Prostate gland (tissue), 2 donors: ENCODE measurements at regions not wholly inside any gene's neighbourhood (a gene's known extent, or its start where the extent isn't known, plus 50 kb on each side); places are given as distances from the start of the nearest gene placed in this dataset.

Experiments
- DNase-seq: peaks from one replicate; pipeline ENCODE4 v3.0.0-alpha.2; 2019; ENCODE audit warnings: low spot score
- H3K27ac ChIP-seq, 2 donors: fragments of 200-600 bp; sonication (generic); 2 replicates each; pipeline ENCODE4 v1.5.1; 2017 to 2019
- H3K27me3 ChIP-seq: fragments of 200-600 bp; sonication (generic); replicated peaks from 2 replicates; pipeline ENCODE4 v1.5.1; 2019; ENCODE audit not compliant: insufficient read depth
- H3K36me3 ChIP-seq, 2 donors: fragments of 200-600 bp; sonication (generic); 1 replicate in 1 of 2; 2 replicates in 1 of 2; pipeline versions ENCODE4 v1.5.1 to v1.8.1; 2017 to 2019
- H3K4me1 ChIP-seq: fragments of 200-600 bp; sonication (generic); replicated peaks from 2 replicates; pipeline ENCODE4 v1.5.1; 2019
- H3K4me3 ChIP-seq, 2 donors: fragments of 200-600 bp; sonication (generic); 2 replicates each; pipeline ENCODE4 v1.5.1; 2017 to 2019
- H3K9me3 ChIP-seq: fragments of 200-600 bp; sonication (generic); 2 replicates; pipeline ENCODE4 v1.5.1; 2017
- POLR2A ChIP-seq: fragments of 450-650 bp; IDR thresholded peaks from one replicate; pipeline ENCODE4 v1.6.1; 2016; ENCODE audit warnings: antibody characterized with exemption, mild to moderate bottlenecking
- POLR2AphosphoS5 ChIP-seq: sonication (generic); formaldehyde crosslinking; IDR thresholded peaks from one replicate; pipeline ENCODE4 v1.6.1; 2017; ENCODE audit warnings: antibody characterized with exemption
- WGBS: methylation state at CpG from one replicate; pipeline ENCODE4 v1.1.5; 2018; 5-methylcytosine and 5-hydroxymethylcytosine counted together
- intact Hi-C: fragments of 100-400 bp; cut with DNase I; formaldehyde crosslinking; loops from one replicate; pipeline ENCODE4 v1.14.2; 2022
- TF ChIP-seq, protein P1 (sequence below), 4 experiments: fragments of 200-600 bp in 2 of 4; fragments of 450-650 bp in 2 of 4; sonication (generic) in 2 of 4; IDR thresholded peaks; 1 replicate in 3 of 4; 2 replicates in 1 of 4; pipeline ENCODE4 v1.5.1; 2016 to 2019; ENCODE audit warnings: antibody characterized with exemption in 4 of 4, mild to moderate bottlenecking in 2 of 4, moderate library complexity in 2 of 4

DNA sequence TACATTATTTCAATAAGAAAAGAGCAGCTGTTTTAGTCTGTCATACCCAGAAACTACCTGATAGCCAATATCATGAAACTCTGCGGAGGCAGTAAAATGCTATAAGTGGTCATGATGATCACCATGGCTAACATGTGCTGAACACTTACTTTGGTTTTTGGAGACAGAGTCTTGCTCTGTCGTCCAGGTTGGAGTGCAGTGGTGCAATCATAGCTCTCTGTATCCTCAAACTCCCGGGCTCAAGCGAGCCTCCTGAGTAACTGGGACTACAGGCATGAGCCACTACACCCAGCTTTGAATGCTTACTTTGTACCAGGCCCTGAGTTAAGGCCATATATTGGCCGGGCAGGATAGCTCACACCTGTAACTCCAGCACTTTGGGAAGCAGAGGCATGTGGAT, 101.2 kb upstream of the DHX40 start:
- no peaks in the 10 kb centered on the region for H3K27me3 ChIP-seq
- H3K9me3 ChIP-seq: no peaks in the 10 kb centered on the region
- H3K36me3 ChIP-seq: no peaks in the 10 kb centered on the region
- H3K4me1 ChIP-seq: no peaks in the 10 kb centered on the region
- WGBS: 93% methylated on average over 5 of the region's 5 CpGs
- TF ChIP-seq POLR2AphosphoS5 (no peak), POLR2A (no peak)
- TF ChIP-seq, protein P1, sequence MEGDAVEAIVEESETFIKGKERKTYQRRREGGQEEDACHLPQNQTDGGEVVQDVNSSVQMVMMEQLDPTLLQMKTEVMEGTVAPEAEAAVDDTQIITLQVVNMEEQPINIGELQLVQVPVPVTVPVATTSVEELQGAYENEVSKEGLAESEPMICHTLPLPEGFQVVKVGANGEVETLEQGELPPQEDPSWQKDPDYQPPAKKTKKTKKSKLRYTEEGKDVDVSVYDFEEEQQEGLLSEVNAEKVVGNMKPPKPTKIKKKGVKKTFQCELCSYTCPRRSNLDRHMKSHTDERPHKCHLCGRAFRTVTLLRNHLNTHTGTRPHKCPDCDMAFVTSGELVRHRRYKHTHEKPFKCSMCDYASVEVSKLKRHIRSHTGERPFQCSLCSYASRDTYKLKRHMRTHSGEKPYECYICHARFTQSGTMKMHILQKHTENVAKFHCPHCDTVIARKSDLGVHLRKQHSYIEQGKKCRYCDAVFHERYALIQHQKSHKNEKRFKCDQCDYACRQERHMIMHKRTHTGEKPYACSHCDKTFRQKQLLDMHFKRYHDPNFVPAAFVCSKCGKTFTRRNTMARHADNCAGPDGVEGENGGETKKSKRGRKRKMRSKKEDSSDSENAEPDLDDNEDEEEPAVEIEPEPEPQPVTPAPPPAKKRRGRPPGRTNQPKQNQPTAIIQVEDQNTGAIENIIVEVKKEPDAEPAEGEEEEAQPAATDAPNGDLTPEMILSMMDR (IDR thresholded peaks at IDR 0.05): no peak
- DNase-seq: no peak
- no peak overlapping the region for H3K4me3 ChIP-seq
- intact Hi-C loops: no loop called here
- no peak overlapping the region for H3K27ac ChIP-seq

DNA sequence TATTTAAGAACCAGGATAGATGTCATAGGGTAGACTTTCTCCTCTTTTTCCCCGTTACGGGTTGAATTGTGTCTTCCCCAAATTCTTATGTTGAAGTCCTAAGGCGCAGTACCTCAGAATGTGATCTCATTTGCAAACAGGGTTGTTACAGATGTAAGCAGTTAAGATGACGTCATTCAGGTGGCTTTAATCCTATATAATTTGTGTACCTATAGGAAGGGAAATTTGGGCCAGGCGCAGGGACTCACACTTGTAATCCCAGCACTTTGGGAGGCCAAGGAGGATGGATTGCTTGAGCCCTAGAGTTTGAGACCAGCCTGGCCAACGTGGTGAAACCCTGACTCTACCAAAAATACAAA, 99.5 kb upstream of the DHX40 start:
- no peak for DNase-seq
- Histone ChIP-seq H3K36me3 (no peaks in the 10 kb centered on the region), H3K9me3 (no peaks in the 10 kb centered on the region), H3K4me1 (no peaks in the 10 kb centered on the region), H3K27ac (no peak overlapping the region), H3K27me3 (no peaks in the 10 kb centered on the region), H3K4me3 (no peak overlapping the region)
- intact Hi-C loops: no loop called here
- 85% methylated on average over 6 of the region's 6 CpGs for WGBS
- TF ChIP-seq POLR2A (no peak), POLR2AphosphoS5 (no peak)
- TF ChIP-seq, protein P1 (IDR thresholded peaks at IDR 0.05): no peak

DNA sequence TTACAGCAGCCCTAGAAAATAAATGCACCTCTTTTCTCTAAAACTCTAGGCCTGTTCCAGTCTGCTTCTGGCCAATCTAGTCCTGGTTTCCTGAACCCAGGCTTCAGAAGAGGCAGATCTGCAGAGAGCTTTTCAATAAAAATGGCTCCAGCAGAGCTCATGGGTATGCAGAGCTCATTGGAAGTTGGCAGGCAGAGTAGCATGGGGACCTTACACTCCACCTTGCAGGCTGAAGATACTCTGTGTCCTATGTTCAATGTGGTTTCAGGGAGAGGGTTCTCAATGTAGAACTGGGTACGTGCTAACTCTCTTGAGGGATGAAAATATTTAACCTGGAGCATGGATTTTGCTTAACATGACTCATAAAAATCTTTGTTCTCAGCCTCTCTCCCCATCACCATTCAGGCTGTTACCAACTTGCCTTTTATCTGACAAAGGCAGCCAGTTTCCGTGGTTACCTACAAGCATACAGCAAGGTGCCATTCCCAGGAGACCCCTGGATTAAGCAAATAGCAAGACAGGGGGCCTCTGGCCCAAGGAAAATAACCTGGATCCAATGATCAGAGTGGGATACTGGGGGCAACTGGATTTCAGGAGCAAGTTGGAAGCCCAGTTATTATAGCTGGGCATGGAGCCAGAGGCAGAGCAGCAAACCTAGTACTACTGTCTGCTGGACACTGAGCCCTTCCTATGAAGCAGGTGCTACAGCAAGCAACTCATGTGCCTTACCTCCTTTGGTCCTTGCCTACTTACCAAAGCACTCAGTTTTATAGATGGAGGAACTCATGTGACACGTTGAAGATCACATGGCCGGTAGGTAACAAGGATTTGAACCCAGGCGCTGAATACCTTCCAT, 98.2 kb upstream of the DHX40 start:
- no peak for DNase-seq
- no peak for TF ChIP-seq POLR2AphosphoS5
- TF ChIP-seq POLR2A: no peak
- TF ChIP-seq, protein P1 (IDR thresholded peaks at IDR 0.05): no peak
- Histone ChIP-seq H3K36me3 (no peaks in the 10 kb centered on the region), H3K27ac (no peak overlapping the region), H3K9me3 (no peaks in the 10 kb centered on the region), H3K27me3 (no peaks in the 10 kb centered on the region), H3K4me3 (no peak overlapping the region), H3K4me1 (no peaks in the 10 kb centered on the region)
- intact Hi-C loops: no loop called here
- WGBS: 82% methylated on average over 5 of the region's 5 CpGs

DNA sequence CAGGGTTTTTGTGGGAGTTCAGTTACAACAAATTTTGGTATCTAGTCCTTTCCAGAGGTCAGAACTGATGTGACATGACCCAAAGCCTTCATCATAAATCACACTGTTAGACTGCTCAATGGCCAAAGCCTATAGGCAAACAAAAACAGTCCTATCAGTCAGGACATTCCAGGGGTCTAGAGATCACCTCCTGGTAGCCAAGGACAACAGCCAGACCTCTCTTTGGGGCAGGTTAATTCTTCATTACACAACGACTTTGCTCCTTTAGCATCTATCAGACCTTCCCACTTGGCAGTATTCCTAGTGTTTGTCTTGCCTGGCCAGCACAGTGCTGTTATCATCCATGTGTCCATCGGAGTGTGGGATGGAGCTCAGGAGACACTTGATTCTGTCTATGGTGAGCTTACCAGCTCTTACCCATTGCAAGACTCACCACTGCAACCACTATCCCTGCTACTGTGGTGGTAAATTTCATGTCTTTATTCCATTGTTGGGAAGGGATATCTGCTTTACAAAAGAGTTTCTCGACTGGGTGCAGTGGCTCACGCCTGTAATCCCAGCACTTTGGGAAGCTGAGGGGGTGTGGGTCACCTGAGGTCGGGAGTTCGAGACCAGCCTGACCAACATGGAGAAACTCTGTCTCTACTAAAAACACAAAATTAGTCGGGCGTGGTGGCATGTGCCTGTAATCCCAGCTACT, 95.5 kb upstream of the DHX40 start:
- no peak for DNase-seq
- no peak overlapping the region for H3K4me3 ChIP-seq
- H3K27me3 ChIP-seq: no peaks in the 10 kb centered on the region
- no peaks in the 10 kb centered on the region for H3K36me3 ChIP-seq
- H3K27ac ChIP-seq: no peak overlapping the region
- WGBS: 80% methylated on average over 8 of the region's 8 CpGs
- H3K4me1 ChIP-seq: no peaks in the 10 kb centered on the region
- TF ChIP-seq POLR2A: no peak
- TF ChIP-seq POLR2AphosphoS5: no peak
- TF ChIP-seq, protein P1 (IDR thresholded peaks at IDR 0.05): no peak
- H3K9me3 ChIP-seq: no peaks in the 10 kb centered on the region
- intact Hi-C loops: no loop called here
